SU-DHL-6 (cell line): ENCODE measurements at regions not wholly inside any gene's neighbourhood (a gene's known extent, or its start where the extent isn't known, plus 50 kb on each side); places are given as distances from the start of the nearest gene placed in this dataset.

Source experiments
- EZH2phosphoT487 ChIP-seq: fragments of 200-600 bp; sonication (generic), shearing (Covaris generic); conservative IDR thresholded peaks from 2 replicates; pipeline ENCODE4 v1.6.1; 2018; ENCODE audit warnings: mild to moderate bottlenecking, antibody characterized with exemption, low read length, moderate library complexity, mixed read lengths
- TF ChIP-seq, protein P1 (sequence below): fragments of 200-600 bp; sonication (generic); IDR thresholded peaks from one replicate; pipeline ENCODE4 v1.5.1; 2017; ENCODE audit warnings: antibody characterized with exemption, mild to moderate bottlenecking, low read length, moderate library complexity; ENCODE audit not compliant: insufficient read depth, poor library complexity, severe bottlenecking

DNA sequence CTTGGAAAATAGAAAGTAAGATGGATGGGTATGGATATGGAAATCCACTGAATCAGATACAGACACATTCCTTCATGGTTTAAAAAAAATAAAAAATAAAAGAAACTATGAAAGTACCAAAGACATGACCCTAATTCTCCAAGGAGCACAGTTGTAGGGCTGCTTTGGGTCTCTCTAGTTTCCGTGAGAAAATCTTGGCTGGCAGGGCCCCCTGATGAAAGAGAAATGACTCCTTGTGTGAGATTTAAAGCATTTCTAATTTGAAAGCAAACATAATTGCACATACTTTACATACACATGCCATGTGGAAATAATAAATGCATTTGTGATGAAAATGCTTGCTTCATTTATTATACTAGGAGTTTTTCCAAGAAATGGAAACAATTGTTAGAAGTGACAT lies 593.9 kb upstream of the BTBD3 start:
- TF ChIP-seq, protein P1, sequence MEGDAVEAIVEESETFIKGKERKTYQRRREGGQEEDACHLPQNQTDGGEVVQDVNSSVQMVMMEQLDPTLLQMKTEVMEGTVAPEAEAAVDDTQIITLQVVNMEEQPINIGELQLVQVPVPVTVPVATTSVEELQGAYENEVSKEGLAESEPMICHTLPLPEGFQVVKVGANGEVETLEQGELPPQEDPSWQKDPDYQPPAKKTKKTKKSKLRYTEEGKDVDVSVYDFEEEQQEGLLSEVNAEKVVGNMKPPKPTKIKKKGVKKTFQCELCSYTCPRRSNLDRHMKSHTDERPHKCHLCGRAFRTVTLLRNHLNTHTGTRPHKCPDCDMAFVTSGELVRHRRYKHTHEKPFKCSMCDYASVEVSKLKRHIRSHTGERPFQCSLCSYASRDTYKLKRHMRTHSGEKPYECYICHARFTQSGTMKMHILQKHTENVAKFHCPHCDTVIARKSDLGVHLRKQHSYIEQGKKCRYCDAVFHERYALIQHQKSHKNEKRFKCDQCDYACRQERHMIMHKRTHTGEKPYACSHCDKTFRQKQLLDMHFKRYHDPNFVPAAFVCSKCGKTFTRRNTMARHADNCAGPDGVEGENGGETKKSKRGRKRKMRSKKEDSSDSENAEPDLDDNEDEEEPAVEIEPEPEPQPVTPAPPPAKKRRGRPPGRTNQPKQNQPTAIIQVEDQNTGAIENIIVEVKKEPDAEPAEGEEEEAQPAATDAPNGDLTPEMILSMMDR: no peak
- TF ChIP-seq EZH2phosphoT487: no peak
